ENCODE measurements at regions not wholly inside any gene's neighbourhood (a gene's known extent, or its start where the extent isn't known, plus 50 kb on each side); places are given as distances from the start of the nearest gene placed in this dataset.

DNA sequence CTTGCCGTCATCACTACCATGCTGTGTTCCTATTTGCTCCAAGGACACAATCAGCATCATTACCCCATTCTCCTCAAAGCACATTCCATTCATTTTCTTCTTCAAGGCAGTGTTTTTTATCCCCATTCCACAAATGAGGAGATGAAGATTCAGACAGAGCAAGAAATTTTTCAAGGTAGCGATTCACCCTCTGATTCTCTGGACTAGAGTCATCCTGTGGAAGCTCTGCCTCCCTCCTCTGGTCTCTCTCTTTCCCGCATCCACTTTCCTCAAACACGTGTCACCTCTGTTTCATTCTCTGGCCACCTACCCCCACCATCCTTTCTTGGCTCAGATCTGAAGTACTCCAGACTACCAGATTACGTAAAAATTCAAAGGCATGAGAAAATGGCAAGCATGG lies 297.9 kb downstream of the SOX11 start:
- DNase-seq (ENCODE audit: low read depth) = no peak

DNA sequence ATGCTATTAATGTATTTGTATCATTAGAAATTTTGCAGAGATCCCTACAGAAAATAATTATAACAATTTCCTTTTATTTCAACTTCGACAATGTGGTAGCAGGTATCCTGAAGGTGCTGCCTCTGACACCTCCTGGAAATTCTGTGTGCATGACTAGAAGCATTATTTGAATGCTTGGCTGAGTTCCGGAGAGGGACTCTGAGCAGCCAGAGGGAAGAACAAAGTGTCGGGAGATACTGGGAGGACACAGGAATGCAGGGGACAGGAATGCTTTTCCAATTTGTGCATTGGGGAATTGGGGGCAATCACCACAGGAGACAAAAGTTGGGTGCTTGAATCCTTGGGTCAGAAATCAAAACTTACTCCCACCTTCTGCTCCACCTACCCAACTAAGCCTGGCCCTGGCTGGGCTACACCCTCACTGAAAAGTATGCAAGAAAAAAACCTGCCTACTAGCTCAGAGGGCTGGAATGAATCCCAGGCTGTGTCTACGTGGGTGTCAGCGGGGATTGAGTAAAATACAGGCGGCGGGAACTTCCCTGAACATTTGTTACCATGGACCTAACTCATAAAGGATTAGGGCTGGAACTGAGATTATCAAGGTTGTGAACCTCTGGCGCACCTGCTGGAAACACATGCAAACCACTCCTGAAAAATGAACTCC lies 299.3 kb downstream of the SOX11 start:
- DNase-seq (ENCODE audit: low read depth) = no peak

DNA sequence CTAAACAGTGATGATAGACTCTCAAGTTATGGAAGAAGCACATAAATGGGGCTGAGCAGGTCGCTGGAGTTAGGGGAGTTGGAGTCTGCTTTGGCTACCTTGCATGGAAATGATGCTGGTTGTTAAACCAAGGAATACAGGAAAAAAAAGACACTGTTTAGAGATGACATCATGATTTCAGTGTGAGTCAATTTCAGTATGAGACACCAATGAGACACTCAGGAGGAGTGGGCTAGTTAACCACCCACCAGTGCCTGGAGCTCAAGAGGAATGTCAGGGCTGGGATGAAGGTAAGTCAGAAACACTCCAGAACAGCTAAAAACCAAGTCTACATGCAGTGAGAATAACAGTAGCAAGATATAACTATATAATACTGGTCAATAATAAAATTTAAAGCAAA lies 303.6 kb downstream of the SOX11 start:
- DNase-seq (ENCODE audit: low read depth) = no peak

DNA sequence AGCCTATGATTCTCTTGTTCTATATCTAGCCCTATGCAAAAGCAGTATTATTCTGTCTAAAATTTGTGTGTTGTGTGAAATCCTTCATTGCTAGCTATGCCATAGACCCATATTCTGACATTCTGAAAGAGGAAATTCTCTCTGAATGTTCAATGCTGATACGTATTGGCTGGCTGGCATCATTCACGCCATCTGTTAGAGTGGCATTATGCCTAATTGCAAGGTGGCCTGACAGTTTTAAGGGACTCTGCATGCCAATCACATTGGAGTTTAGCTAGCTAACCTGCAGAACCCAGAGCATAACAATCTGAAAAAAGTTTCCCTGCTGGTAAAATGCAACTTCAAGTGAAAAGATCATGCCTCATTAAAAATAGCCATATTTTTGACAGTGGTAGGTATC lies 316.0 kb downstream of the SOX11 start:
- no peak for DNase-seq (ENCODE audit: low read depth)

DNA sequence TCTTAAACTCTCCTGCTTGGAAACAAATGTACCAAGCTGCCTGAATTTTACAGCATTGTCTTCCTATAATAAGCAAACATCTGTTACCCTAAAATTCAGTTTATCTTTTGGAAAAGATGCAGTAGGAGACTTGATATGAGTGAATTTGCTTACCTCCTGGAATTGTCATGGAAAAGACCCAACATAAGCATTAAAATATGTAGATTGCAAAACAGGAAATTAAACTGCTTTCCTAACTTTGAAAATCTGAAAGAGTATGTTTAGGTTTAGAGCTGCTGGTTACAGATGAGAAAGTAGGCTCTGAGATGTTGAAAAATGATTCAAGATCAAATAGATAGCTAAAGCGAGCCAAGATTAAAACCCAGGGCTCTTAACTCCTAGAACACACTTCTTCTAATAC lies 316.5 kb downstream of the SOX11 start:
- no peak for DNase-seq (ENCODE audit: low read depth)

DNA sequence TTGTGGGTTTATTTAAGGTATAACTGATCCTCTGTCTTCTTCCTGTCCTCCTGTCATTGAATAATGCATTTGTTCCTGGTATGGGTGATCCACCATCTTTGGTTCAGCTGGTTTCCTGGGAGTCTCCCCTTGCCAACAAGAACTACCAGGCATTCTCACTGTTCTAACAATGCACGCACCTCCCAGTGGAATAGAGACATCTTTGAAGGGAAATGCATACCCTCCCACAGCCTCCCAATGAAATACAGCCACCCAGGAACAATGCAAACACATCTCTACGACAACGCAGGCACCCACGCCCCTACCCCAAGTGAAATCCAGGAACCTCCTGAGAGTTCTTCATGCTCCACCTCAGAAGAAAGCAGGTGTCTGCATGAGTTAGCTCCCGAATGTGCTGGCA lies 318.0 kb downstream of the SOX11 start:
- DNase-seq (ENCODE audit: low read depth) = no peak

DNA sequence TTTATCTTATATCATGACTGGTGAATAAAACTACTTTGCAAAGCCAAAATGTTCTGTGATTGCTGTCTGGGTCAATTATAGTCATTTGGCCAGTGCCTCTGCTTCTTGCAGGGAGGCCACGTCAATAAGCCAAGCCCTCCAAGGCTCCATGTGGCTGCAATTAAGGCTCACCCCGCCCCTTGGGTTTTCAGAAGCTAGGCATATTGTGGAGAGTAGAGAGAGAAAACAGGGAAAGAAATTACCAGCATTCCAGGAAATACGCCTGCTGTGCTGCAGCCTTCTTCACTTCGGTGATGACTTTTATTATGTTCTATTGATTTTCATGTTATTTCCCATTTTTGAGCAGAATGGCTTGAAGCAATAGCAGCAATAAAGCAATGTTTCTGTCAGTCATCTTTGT lies 319.7 kb downstream of the SOX11 start:
- no peak for DNase-seq (ENCODE audit: low read depth)

DNA sequence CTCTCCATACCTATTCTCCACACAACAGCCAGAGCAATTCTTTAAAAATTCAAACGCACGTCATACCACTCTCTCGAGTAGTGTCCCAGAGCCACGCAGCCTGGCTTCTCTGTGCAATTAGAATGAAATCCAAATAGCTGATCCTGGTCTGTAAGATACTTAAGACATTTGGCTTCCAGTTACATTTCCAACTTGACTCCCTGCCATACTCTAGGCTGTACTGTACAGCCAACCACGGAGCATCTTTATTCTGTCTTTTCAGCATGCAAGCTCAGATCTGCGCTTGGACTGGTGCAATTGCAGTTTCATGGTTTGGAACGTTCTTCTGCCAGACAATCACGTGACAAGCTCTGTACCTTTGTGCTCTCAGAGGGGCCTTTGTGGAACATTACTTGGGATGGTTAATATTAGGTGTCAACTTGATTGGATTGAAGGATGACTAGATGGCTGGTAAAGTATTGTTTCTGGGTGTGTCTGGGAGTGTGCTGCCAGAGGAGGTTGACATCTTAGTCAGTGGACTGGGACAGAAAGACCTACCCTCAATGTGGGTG lies 325.6 kb downstream of the SOX11 start:
- no peak for DNase-seq (ENCODE audit: low read depth)

DNA sequence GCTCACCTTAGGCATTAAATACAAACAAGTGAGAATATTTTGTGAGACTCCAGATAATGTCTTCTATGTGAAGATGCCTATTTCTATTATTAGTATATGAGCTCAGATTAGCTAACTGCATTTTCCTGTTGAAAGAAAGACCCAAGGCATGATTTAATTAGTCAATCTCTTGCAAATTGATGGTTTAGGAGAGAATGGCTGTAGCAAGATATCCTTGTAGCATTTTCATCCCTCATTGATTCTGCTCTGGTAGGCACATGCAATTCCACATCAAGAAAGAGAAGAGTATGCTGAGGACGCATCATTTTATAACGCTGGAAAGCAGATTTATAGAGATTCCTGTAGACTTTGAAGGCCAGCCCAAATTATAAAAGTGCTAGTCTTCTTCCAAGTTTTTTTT lies 332.0 kb downstream of the SOX11 start:
- DNase-seq (ENCODE audit: low read depth) = no peak

DNA sequence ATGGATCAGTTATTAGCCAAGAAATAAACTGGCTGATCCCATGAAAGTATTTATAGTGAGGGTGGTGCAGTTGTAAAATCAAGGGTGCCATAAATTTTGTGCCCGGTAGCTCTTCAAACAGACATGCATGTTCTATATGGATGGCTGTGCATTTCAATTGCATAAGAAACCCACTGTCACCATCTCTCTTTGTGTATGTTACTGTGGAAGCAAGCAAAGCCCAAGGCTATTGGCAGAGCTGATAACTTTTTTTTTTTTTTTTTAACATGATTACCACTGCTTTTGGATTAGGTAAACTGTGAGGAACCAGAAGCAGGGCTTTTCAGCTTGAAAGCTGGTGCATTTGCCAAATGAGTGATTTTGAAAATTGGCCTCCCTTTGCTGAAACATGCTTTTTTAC lies 332.6 kb downstream of the SOX11 start:
- no peak for DNase-seq (ENCODE audit: low read depth)

DNA sequence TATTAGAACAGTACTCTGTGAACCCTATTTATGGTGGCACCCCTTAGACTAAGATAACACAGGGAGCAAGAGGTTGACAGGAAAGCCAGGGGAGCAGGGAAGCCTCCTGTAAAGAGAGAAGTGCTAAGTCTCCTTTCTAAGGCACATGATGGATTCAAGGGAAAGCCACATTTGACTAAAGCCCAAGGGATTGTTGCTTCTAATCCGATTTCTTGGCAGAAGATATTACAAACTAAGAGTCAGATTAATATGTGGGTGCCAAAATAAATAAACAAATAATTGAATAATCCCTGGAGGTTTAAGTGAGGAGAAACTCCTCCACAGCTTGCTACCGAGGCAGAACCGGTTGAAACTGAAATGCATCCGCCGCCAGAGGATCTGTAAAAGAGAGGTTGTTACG lies 333.2 kb downstream of the SOX11 start:
- no peak for DNase-seq (ENCODE audit: low read depth)

DNA sequence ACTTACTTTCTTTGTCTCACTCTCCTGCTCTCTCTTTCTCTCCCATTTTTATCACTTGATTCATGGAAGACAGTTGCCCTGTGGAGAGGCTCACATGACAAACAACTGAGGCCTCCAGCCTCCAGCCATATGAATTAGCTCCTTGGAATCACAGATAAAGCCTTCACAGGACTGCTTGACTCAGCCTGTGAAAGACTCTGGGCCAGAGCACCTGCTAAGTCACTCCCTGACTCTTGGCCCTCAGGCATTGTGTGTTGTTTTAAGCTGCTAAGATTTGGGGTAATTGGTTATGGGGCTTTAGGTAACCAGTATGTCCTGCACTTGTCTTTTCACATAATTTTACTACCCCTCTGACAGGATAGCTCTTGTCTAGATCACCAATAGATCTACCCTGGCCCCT lies 334.9 kb downstream of the SOX11 start:
- DNase-seq (ENCODE audit: low read depth) = no peak

DNA sequence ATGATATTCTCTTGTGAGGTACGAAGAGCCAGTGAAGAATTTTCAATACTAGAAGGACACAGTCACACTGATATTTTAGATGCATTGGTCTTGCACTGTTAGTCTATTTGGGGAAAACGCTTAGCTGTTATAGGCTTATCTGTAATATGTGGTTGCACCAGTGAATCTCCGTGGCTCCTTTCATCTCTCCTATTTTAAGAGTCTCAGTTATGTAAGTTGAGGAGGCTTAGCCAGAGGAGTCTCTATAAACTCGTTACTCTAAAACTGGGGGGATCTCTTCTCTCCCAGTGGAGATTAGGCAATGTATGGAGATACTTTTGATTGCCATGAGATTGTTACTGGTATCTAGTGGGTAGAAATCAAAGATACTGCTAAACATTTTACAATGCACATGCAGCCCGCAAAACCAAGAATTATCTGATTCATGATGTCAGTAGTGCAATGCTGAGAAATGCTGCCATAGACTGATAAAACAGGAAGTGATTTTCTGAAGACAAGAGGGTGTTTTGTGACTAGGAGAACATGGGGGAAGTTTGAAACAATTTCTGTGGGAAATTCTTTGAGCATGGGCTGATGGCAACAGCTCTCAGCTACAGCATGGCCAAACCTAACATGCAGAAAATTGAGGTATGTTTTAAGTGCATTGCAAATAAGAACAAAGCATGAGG lies 339.1 kb downstream of the SOX11 start:
- DNase-seq (ENCODE audit: low read depth) = no peak

DNA sequence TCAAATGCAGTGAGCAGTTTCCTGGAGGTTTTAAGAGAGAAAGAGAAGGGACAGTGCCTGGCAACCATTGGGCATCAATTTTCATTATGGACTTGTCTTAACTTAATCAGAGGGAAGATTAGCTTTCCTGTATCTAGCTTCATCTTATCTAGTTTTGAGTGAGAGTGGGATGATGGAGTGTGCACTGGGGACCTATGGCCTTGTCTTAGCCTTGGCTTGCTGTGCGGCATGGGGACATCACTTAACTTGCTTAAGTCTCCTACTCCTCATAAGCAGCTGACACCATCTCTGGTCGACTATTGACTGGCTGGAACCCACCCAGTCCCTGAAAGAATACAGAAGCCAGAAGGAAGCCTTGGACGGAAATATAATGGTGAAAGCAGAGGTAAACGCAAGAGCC lies 344.0 kb downstream of the SOX11 start:
- DNase-seq (ENCODE audit: low read depth) = no peak

DNA sequence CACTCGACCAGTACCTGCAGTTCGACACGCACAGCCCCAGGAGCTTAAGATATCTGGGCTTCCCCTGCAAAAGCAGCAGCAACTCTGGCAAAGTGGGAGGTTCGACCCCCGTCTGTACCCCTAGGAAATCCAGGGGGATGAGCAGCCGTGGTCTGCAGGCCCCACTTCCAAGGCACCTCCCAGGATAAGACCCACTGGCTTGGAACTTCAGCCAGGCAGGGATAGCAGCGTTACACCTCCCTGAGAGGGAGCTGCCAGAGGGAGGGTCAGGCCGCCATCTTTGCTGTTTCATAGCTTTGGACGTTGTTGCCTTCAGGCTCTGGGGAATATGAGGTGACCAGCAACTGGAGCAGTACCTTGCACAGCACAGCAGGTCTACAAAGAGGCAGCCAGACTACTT lies 351.1 kb downstream of the SOX11 start:
- DNase-seq (ENCODE audit: low read depth) = no peak

DNA sequence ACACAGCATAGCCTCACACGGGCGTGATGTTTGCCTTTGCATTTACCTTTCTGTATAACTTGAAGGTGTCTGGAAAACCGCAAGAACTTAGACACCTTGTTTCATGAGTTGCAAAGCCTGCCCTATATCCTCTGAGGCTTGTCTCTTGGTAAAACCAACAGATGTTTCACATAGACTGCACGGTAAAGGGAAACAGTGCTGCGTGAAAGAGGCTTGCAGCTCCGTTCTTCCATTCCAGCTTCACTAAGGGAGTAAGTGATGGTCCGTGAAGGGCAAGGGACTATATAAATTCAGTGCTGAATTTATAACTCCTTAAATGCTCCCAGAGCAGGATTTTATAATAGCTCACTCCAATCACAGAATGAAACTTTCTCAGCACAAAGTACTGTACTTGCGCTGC lies 360.5 kb downstream of the SOX11 start:
- no peak for DNase-seq (ENCODE audit: low read depth)

DNA sequence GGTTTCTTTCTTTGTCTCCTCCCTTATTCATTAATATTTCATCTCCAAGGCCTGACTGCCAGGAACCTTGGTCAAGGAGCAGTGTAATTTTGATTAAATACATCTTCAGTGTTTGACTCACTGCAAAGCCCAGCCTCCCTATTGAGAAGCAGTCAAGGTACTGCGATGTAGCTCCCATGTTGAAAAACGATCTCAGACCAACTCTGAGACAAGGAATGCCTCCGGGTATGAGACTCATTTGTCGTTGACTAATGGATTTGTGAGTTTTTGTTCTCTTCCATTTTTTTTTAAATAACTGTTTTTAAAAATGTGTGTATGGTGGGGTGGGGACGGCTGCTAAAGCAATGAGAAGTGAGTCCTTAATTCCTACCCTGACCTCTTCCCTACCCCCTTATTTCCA lies 361.6 kb downstream of the SOX11 start:
- DNase-seq (ENCODE audit: low read depth) = no peak

DNA sequence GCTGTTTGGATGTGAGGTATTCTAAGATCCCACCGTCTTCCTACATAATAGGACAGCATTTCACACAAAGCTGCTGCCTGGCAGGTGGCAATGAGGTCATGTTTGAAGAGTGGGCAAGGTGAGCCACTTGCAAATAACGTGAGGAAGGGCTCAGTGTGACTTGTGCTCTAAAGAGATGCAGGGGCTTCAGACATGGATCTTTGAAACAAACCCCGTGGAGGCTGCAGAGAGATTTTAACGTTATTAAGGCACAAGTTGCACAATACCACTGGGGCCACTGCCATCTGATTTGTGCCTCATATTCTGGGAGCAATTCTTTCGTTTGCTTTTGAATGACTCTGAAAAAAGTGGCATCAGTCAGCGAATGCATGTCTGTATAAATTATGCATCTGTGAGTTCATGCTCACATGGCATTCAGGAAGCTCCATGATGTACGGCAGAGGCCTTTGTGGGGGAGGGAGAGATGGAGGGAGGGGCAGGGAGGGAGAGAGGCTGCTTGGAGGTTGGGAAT lies 362.0 kb downstream of the SOX11 start:
- no peak for DNase-seq (ENCODE audit: low read depth)

DNA sequence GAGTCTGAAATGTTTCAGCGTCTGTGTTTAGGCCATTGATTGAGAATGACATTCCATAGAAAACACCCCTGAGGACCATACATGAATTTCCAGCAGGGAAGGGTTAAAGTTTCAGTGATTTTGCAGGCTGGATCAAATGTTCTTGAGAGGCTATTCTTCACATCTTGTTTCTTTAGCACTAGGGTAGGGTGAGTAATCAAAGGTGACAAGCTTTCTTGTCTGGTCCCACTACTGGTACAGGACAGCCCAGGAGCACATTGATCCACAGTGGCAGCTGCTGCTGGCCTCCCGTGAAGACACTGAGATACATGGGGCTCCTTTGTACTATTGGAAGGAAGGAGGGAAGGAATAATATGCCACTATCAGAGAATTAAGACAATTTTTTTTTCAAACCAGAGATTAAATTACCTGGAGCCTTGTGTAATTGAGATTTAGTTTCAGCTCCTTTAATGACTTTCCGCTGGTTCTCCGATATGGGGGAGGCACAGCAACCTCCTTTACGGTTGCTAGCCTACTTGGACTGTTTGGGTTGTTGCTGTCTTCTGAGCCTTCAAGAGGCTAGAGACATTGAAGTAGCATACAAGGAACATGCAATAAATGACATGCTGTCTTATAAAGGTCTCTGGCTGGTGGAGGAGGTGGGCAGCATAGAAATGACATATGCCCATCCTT lies 368.9 kb downstream of the SOX11 start:
- DNase-seq (ENCODE audit: low read depth) = no peak

DNA sequence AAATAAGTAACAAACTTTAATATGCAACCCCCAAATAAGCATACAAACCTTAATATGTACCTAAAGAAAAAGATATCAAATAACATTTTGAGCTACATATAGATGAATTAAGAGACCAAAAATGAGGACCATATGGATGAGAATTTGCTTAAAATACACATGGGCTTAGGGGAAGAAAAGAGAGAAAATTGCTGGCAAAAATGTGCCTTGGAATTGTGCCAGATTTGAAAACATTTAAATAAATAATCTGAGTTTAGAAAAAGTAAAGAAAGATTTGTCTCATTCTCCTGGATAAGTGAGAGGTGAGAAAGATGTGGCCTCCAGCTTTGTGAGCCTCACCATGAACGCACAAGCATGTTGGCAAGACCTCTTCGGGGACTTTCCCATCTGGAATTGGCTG lies 372.6 kb downstream of the SOX11 start:
- DNase-seq (ENCODE audit: low read depth) = no peak

DNA sequence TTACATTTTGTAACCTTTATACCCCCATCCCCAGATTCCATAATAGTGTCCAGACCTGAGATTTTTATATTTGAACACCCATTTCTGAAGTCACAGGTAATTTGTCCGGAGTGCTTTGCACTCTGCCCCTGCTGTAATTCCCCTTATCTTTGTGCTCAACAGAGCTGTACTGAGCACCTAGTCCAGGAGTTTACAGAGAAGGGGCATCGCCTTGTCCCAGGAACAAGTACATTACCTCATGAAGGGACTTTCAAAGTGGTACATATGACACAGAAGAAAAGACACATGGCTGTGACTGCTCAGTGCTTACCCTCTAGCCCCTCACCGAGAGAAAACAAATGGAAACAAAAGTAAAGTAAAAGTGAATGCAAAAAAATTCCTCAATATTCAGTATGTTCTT lies 373.5 kb downstream of the SOX11 start:
- no peak for DNase-seq (ENCODE audit: low read depth)

DNA sequence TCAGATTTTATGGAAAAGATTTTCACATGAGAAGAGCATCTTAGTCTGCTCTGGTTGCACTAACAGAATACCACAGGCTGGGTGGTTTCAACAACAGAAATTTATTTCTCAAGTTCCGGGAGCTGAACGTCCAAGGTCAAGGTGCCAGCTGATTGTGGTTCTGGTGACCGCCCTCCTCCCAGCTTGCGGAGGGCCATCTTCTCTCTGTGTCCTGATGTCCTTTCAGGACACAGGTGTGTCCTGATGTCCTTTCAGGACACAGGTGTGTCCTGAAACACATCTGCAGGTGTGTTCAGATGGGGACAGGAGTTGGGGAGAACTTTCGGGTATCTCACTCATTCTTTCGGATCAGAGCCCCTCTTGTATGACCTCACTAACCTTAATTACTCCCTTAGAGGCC lies 374.9 kb downstream of the SOX11 start:
- no peak for DNase-seq (ENCODE audit: low read depth)

DNA sequence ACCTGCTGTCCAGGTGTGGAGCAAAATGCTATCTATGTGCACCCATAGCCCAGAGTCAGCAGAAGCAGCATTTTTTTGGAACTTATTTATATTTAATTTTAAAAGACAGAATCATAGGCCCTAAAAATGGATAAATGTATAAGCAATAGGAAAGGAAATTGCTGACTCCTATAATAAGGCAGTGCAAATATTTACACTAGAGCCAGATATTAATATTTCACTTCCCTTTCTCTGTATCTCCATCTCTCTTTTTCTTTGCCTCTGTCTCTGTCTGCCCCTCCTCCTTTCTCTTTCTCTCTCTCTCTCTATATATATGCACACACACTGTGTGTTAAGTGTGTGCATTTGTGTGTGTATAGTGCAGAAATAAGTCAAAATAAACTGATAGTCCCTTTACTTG lies 375.6 kb downstream of the SOX11 start:
- DNase-seq (ENCODE audit: low read depth) = no peak
